Activated T-helper 1 cell treated with anti-CD3 and anti-CD28 coated beads, Interleukin-12 subunit alpha, Interleukin-12 subunit beta, Interleukin-2, Interleukin-4 antibody, amounts not matched to agents 30 ng/mL and 10 ng/mL and 1 ng/mL, durations not matched to agents 14 hours and 24 hours and 36 hours (primary cell): ENCODE measurements at regions not wholly inside any gene's neighbourhood (a gene's known extent, or its start where the extent isn't known, plus 50 kb on each side); places are given as distances from the start of the nearest gene placed in this dataset.
"Not testable (repeated sequence)": the region's sequence is repeated elsewhere in the genome, so short reads cannot be mapped to it uniquely, and the experiment has no call there.

Experiments
- DNase-seq: peaks from one replicate; pipeline ENCODE4 v3.0.0; 2021; ENCODE audit warnings: low spot score
- H3K27ac Mint-ChIP-seq: one replicate; pipeline ENCODE4 v1.8.0; 2021; ENCODE audit warnings: mild to moderate bottlenecking, mixed read lengths
- H3K27me3 Mint-ChIP-seq: one replicate; pipeline ENCODE4 v1.8.0; 2022; ENCODE audit warnings: mild to moderate bottlenecking, moderate library complexity, mixed read lengths; ENCODE audit not compliant: insufficient read depth
- H3K36me3 Mint-ChIP-seq: one replicate; pipeline ENCODE4 v1.8.0; 2021; ENCODE audit warnings: low read depth, mixed read lengths
- H3K4me1 Mint-ChIP-seq: one replicate; pipeline ENCODE4 v1.8.0; 2021; ENCODE audit warnings: low read depth, mixed read lengths
- H3K4me3 Mint-ChIP-seq: one replicate; pipeline ENCODE4 v1.8.0; 2021; ENCODE audit warnings: mild to moderate bottlenecking, moderate library complexity, mixed read lengths
- H3K9me3 Mint-ChIP-seq: one replicate; pipeline ENCODE4 v1.8.0; 2021; ENCODE audit warnings: mixed read lengths
- intact Hi-C: fragments of 100-400 bp; cut with micrococcal nuclease; formaldehyde crosslinking; loops from one replicate; pipeline ENCODE4 v1.15.1; 2024

- intact Hi-C loops: no loop called here
- H3K36me3 Mint-ChIP-seq: no peaks in the 10 kb centered on the region
- peaks cover 5% of the 10 kb centered on the region for H3K9me3 Mint-ChIP-seq
- H3K4me3 Mint-ChIP-seq: no peak overlapping the region
- H3K4me1 Mint-ChIP-seq: no peaks in the 10 kb centered on the region
- no peak for DNase-seq
- H3K27ac Mint-ChIP-seq: no peak overlapping the region
- no peaks in the 10 kb centered on the region for H3K27me3 Mint-ChIP-seq
Observed at GRCh38 chr3:178353006-178353694, 183.1 kb upstream of the KCNMB2 start.

DNA sequence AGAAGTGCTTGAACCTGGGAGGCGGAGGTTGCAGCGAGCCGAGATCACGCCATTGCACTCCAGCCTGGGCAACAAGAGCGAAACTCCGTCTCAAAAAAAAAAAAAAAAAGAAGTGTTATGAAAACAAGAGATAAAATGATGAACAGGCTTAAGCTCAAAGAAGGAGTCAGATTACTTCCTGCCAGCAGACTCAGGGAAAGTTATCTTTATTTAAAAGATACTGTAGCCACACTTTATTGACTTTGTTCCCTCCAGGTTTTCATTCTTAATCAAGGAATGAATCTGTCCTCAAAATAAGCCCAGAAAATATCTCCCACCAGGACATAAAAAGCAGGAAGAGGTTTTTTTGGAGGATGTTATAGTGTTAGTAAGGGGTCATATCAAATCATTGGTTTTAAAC lies 176.5 kb upstream of the KCNMB2 start:
- intact Hi-C loops: no loop called here
- H3K27ac Mint-ChIP-seq: no peak overlapping the region

GRCh38 chr3:178363048-178363447 lies 173.2 kb upstream of the KCNMB2 start:
- H3K36me3 Mint-ChIP-seq, intact Hi-C loops, H3K4me1 Mint-ChIP-seq: not testable (repeated sequence)

More for the DNA sequence above, 176.5 kb upstream of the KCNMB2 start:
- Mint-ChIP-seq H3K4me3 (no peak overlapping the region), H3K27me3 (no peaks in the 10 kb centered on the region), H3K9me3 (no peaks in the 10 kb centered on the region), H3K36me3 (no peaks in the 10 kb centered on the region), H3K4me1 (no peaks in the 10 kb centered on the region)
- DNase-seq: no peak

GRCh38 chr3:178367817-178368617 lies 168.2 kb upstream of the KCNMB2 start:
- DNase-seq: no peak
- intact Hi-C loops: no loop called here
- H3K27ac Mint-ChIP-seq: no peak overlapping the region

More at GRCh38 chr3:178363048-178363447, 173.2 kb upstream of the KCNMB2 start:
- not testable (repeated sequence) for H3K4me3 Mint-ChIP-seq, H3K27ac Mint-ChIP-seq, DNase-seq, H3K27me3 Mint-ChIP-seq, H3K9me3 Mint-ChIP-seq

GRCh38 chr3:178369006-178369405 lies 167.2 kb upstream of the KCNMB2 start:
- no peaks in the 10 kb centered on the region for H3K9me3 Mint-ChIP-seq
- H3K4me1 Mint-ChIP-seq: no peaks in the 10 kb centered on the region
- H3K27me3 Mint-ChIP-seq: peaks cover 5% of the 10 kb centered on the region
- H3K36me3 Mint-ChIP-seq: no peaks in the 10 kb centered on the region
- DNase-seq: no peak
- H3K27ac Mint-ChIP-seq: no peak overlapping the region
- H3K4me3 Mint-ChIP-seq: no peak overlapping the region
- intact Hi-C loops: no loop called here

More at GRCh38 chr3:178367817-178368617, 168.2 kb upstream of the KCNMB2 start:
- Mint-ChIP-seq H3K27me3 (peaks cover 2% of the 10 kb centered on the region), H3K4me3 (no peak overlapping the region), H3K4me1 (no peaks in the 10 kb centered on the region), H3K36me3 (no peaks in the 10 kb centered on the region), H3K9me3 (no peaks in the 10 kb centered on the region)

- H3K4me3 Mint-ChIP-seq: no peak overlapping the region
- H3K36me3 Mint-ChIP-seq: no peaks in the 10 kb centered on the region
- DNase-seq: no peak
- H3K27me3 Mint-ChIP-seq: peaks cover 5% of the 10 kb centered on the region
- H3K27ac Mint-ChIP-seq: no peak overlapping the region
- no peaks in the 10 kb centered on the region for H3K9me3 Mint-ChIP-seq
- intact Hi-C loops: no loop called here
- no peaks in the 10 kb centered on the region for H3K4me1 Mint-ChIP-seq
Observed at GRCh38 chr3:178369811-178370210, 166.4 kb upstream of the KCNMB2 start.

DNA sequence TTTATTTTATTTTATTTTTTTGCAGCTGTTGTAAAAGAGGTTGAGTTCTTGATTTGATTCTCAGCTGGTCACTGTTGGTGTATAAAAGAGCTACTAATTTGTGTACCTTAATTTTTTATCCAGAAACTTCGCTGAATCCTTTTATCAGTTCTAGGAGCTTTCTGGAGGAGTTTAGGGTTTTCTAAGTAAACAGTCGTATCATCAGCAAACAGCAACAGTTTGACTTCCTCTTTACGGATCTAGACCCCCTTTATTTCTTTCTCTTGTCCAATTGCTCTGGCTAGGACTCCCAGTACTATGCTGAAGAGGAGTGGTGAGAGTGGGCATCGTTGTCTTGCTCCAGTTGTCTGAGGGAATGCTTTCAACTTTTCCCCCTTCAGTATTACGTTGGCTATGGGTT lies 165.8 kb upstream of the KCNMB2 start:
- H3K27me3 Mint-ChIP-seq: peaks cover 5% of the 10 kb centered on the region
- no peak overlapping the region for H3K4me3 Mint-ChIP-seq
- no peaks in the 10 kb centered on the region for H3K9me3 Mint-ChIP-seq
- DNase-seq: no peak
- no peaks in the 10 kb centered on the region for H3K4me1 Mint-ChIP-seq
- H3K36me3 Mint-ChIP-seq: no peaks in the 10 kb centered on the region
- intact Hi-C loops: no loop called here
- no peak overlapping the region for H3K27ac Mint-ChIP-seq

GRCh38 chr3:178381555-178381954 lies 154.7 kb upstream of the KCNMB2 start:
- no peak overlapping the region for H3K27ac Mint-ChIP-seq
- no peaks in the 10 kb centered on the region for H3K4me1 Mint-ChIP-seq
- DNase-seq: no peak
- intact Hi-C loops: loop anchor here (10.0 kb wide), 1 partner anchor 1327 kb away; no protein-coding TSS in a partner anchor
- H3K9me3 Mint-ChIP-seq: no peaks in the 10 kb centered on the region
- H3K36me3 Mint-ChIP-seq: no peaks in the 10 kb centered on the region
- no peak overlapping the region for H3K4me3 Mint-ChIP-seq
- H3K27me3 Mint-ChIP-seq: no peaks in the 10 kb centered on the region

DNA sequence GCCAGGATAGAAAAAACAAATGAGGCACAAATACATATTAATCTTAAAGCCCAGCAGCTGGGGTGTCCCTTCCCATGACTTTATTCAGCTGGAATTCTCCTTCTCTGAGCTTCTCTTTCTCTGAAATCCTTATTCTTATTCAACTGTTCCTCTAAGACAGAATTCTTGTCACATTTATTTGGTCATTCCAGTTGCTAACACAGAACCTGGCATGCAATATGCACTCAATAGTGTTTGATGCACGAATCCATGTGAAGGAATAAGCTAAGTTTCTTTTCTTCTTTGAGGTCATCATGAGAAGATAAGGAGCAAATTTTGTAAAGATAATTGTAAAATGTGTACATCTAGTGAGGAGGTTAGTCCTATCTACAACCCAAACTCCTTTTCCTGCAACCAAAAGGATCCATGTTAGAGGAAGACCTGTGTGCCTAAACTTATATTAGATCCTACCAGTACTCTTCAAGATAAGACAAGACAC lies 154.2 kb upstream of the KCNMB2 start:
- intact Hi-C loops: loop anchor here (10.0 kb wide), 1 partner anchor 1327 kb away; no protein-coding TSS in a partner anchor
- H3K4me3 Mint-ChIP-seq: no peak overlapping the region
- no peaks in the 10 kb centered on the region for H3K36me3 Mint-ChIP-seq
- H3K4me1 Mint-ChIP-seq: no peaks in the 10 kb centered on the region
- no peak for DNase-seq
- no peak overlapping the region for H3K27ac Mint-ChIP-seq
- H3K9me3 Mint-ChIP-seq: no peaks in the 10 kb centered on the region
- H3K27me3 Mint-ChIP-seq: no peaks in the 10 kb centered on the region

GRCh38 chr3:178382449-178383061 lies 153.7 kb upstream of the KCNMB2 start:
- no peak for DNase-seq

DNA sequence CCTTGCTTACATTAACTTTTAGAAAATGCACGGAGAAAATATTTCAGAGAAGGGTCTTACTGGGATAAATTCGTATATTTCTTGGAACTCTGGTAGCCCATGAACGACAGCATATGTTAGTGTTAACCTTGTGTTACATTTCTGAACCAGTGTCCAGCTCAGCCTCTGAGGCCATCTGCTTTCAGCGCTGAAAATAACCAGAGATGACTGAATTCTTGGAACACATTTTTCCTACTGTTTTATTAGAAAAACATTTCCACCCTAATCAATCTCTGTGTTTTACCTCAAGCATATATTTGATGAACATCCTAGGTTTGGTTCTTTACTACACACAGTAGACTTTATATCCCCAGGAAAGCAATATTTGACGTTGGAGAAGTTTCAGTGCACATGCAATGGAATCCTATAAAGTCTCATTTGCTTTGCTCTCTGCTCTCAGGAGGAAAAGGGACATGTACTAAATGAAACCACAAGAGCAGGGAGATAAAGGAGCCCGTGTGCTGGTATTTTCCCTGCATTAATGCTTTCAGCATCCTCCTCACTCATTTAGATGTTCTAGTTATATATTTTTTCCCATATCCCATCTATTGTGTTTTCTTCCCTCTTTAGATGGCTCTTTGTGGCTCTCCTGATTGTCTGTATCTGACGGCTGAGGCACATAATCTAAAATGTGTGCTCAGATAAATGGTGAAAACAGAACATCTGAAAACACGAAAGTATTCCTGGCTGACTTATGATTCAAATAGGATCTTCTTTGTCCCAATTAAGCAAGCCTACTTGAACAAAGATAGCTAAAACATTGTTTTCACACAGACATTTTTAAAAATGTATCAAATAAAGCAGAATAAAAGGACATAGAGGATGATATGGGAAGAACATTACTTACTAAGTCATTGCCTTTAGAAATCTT lies 151.7 kb upstream of the KCNMB2 start:
- H3K27ac Mint-ChIP-seq: no peak overlapping the region
- intact Hi-C loops: loop anchor here (1.0 to 10.0 kb wide), 3 partner anchors 1024 to 1512 kb away; no protein-coding TSS in a partner anchor
- H3K27me3 Mint-ChIP-seq: no peaks in the 10 kb centered on the region
- DNase-seq: no peak
- no peak overlapping the region for H3K4me3 Mint-ChIP-seq
- no peaks in the 10 kb centered on the region for H3K36me3 Mint-ChIP-seq
- H3K9me3 Mint-ChIP-seq: no peaks in the 10 kb centered on the region
- H3K4me1 Mint-ChIP-seq: no peaks in the 10 kb centered on the region

More at GRCh38 chr3:178382449-178383061, 153.7 kb upstream of the KCNMB2 start:
- Mint-ChIP-seq H3K36me3 (no peaks in the 10 kb centered on the region), H3K4me3 (no peak overlapping the region), H3K4me1 (no peaks in the 10 kb centered on the region), H3K27ac (no peak overlapping the region), H3K27me3 (no peaks in the 10 kb centered on the region), H3K9me3 (no peaks in the 10 kb centered on the region)
- intact Hi-C loops: loop anchor here (10.0 kb wide), 1 partner anchor 1328 kb away; no protein-coding TSS in a partner anchor
